IMR-90 (cell line): ENCODE measurements at regions not wholly inside any gene's neighbourhood (a gene's known extent, or its start where the extent isn't known, plus 50 kb on each side); places are given as distances from the start of the nearest gene placed in this dataset.

Source experiments
- ATAC-seq: fragments of 200-7000 bp; cut with Tn5 transposase; 2 replicates; pipeline ENCODE4 v1.9.1; 2020; ENCODE audit warnings: low read depth, mild to moderate bottlenecking, moderate library complexity
- BruUV-seq: library from RNA; stranded (reverse); fragments of 400-500 nt; replicated peaks from 2 replicates; lab custom pipeline; 2021; lab: Mats Ljungman, UMichigan
- CTCF ChIA-PET: fragments of 300-600 bp; formaldehyde crosslinking; extraction: SDS; loops from one replicate; lab custom pipeline; 2021; ENCODE audit warnings: antibody characterized with exemption; lab: Yijun Ruan, JAX
- POLR2A ChIA-PET: fragments of 300-600 bp; sonication (Branson Sonifier 250); formaldehyde crosslinking; loops from one replicate; lab custom pipeline; 2022; ENCODE audit warnings: antibody characterized with exemption; ENCODE audit not compliant: unreplicated experiment; lab: Charles Lee
- DNase-seq: peaks from one replicate; pipeline ENCODE4 v3.0.0; 2013
- H2AFZ ChIP-seq: replicated peaks from 2 replicates; pipeline ENCODE3; 2013; ENCODE audit warnings: low read length, mild to moderate bottlenecking; ENCODE audit not compliant: poor library complexity
- H2AK5ac ChIP-seq: 2 replicates; pipeline ENCODE4 v1.6.1; 2013; ENCODE audit warnings: low read depth, low read length, inconsistent platforms
- H2AK9ac ChIP-seq: replicated peaks from 2 replicates; pipeline ENCODE3; 2013; ENCODE audit warnings: mild to moderate bottlenecking, low read depth, low read length, moderate library complexity; ENCODE audit not compliant: poor library complexity
- H2BK120ac ChIP-seq: 2 replicates; pipeline ENCODE4 v1.6.1; 2013; ENCODE audit warnings: low read depth, low read length, inconsistent platforms
- H2BK15ac ChIP-seq: 3 replicates; pipeline ENCODE4 v1.6.1; 2013; ENCODE audit warnings: low read depth, low read length, inconsistent platforms
- H2BK20ac ChIP-seq: 2 replicates; pipeline ENCODE4 v1.6.1; 2013; ENCODE audit warnings: low read depth, mild to moderate bottlenecking, inconsistent platforms, low read length, moderate library complexity
- H2BK5ac ChIP-seq: 2 replicates; pipeline ENCODE4 v1.6.1; 2013; ENCODE audit warnings: mild to moderate bottlenecking, low read depth, low read length, inconsistent platforms; ENCODE audit not compliant: poor library complexity, severe bottlenecking
- H3K14ac ChIP-seq: replicated peaks from 2 replicates; pipeline ENCODE4 v1.6.1; 2013; ENCODE audit warnings: low read depth, low read length, inconsistent platforms
- H3K18ac ChIP-seq: 2 replicates; pipeline ENCODE4 v1.6.1; 2013; ENCODE audit warnings: low read depth, low read length, control low read depth
- H3K23ac ChIP-seq: 2 replicates; pipeline ENCODE4 v1.6.1; 2013; ENCODE audit warnings: low read depth, low read length, inconsistent platforms
- H3K27ac ChIP-seq: 2 replicates; pipeline ENCODE4 v1.5.1; 2013; ENCODE audit warnings: mild to moderate bottlenecking, control low read depth, low read length; ENCODE audit not compliant: insufficient read depth
- H3K27me3 ChIP-seq: 2 replicates; pipeline ENCODE4 v1.6.1; 2013; ENCODE audit warnings: low read length; ENCODE audit not compliant: control insufficient read depth, insufficient read depth
- H3K36me3 ChIP-seq: 2 replicates; pipeline ENCODE4 v1.6.1; 2013; ENCODE audit warnings: low read length, mixed read lengths; ENCODE audit not compliant: control insufficient read depth, insufficient read depth
- H3K4ac ChIP-seq: 2 replicates; pipeline ENCODE4 v1.6.1; 2013; ENCODE audit warnings: low read depth, low read length, inconsistent platforms
- H3K4me1 ChIP-seq: 2 replicates; pipeline ENCODE4 v1.6.1; 2013; ENCODE audit warnings: low read length, mixed read lengths; ENCODE audit not compliant: control insufficient read depth, insufficient read depth
- H3K4me2 ChIP-seq: 2 replicates; pipeline ENCODE4 v1.6.1; 2013; ENCODE audit warnings: low read depth, mild to moderate bottlenecking, control low read depth, low read length, moderate library complexity
- H3K4me3 ChIP-seq: 2 replicates; pipeline ENCODE4 v1.5.1; 2013; ENCODE audit warnings: low read depth, mild to moderate bottlenecking, control low read depth, low read length, moderate library complexity; ENCODE audit not compliant: insufficient read depth
- H3K56ac ChIP-seq: 2 replicates; pipeline ENCODE4 v1.6.1; 2013; ENCODE audit warnings: low read length, inconsistent platforms; ENCODE audit not compliant: insufficient read depth; ENCODE audit errors: extremely low read depth
- H3K79me1 ChIP-seq, 2 experiments: 2 replicates each; pipeline ENCODE4 v1.6.1; 2013; ENCODE audit warnings: low read length in 2 of 2, inconsistent platforms in 1 of 2, low read depth in 1 of 2
- H3K9ac ChIP-seq: 2 replicates; pipeline ENCODE4 v1.6.1; 2013; ENCODE audit warnings: low read depth, low read length, control low read depth
- H3K9me1 ChIP-seq: 2 replicates; pipeline ENCODE4 v1.6.1; 2013; ENCODE audit warnings: low read length, inconsistent platforms; ENCODE audit not compliant: insufficient read depth
- H3K9me3 ChIP-seq: 2 replicates; pipeline ENCODE4 v1.6.1; 2013; ENCODE audit warnings: low read length; ENCODE audit not compliant: control insufficient read depth, insufficient read depth
- H4K20me1 ChIP-seq: 2 replicates; pipeline ENCODE4 v1.6.1; 2013; ENCODE audit warnings: low read length, inconsistent platforms; ENCODE audit not compliant: insufficient read depth
- H4K5ac ChIP-seq: 2 replicates; pipeline ENCODE4 v1.6.1; 2013; ENCODE audit warnings: mild to moderate bottlenecking, low read depth, low read length, control low read depth
- H4K8ac ChIP-seq, 2 experiments: 2 replicates each; pipeline ENCODE4 v1.6.1; 2013; ENCODE audit warnings: low read depth in 2 of 2, low read length in 2 of 2, control low read depth in 1 of 2, inconsistent platforms in 1 of 2
- H4K91ac ChIP-seq: 2 replicates; pipeline ENCODE4 v1.6.1; 2013; ENCODE audit warnings: low read depth, low read length, inconsistent platforms; ENCODE audit not compliant: insufficient read depth
- BHLHE40 ChIP-seq: fragments of 150-350 bp; IDR thresholded peaks from 2 replicates; pipeline ENCODE4 v1.6.1; 2016; ENCODE audit warnings: mild to moderate bottlenecking, low read depth, low read length
- MAFK ChIP-seq: IDR thresholded peaks from 2 replicates; pipeline ENCODE4 v1.6.1; 2012; ENCODE audit warnings: low read depth, low read length, improper control_type of control experiment
- NFE2L2 ChIP-seq: fragments of 150-350 bp; IDR thresholded peaks from 2 replicates; pipeline ENCODE4 v1.6.1; 2016; ENCODE audit warnings: low read depth, mild to moderate bottlenecking, low read length
- POLR2A ChIP-seq: IDR thresholded peaks from 2 replicates; pipeline ENCODE4 v1.6.1; 2012; ENCODE audit warnings: mild to moderate bottlenecking, low read depth, low read length
- SMC3 ChIP-seq: fragments of 150-350 bp; IDR thresholded peaks from 2 replicates; pipeline ENCODE4 v1.6.1; 2016; ENCODE audit warnings: low read depth, mild to moderate bottlenecking, antibody characterized with exemption, low read length, moderate library complexity
- WGBS, 2 experiments: methylation state at CpG; one replicate each; pipeline versions ENCODE4 v1.1.5 to v1.1.7; 2013; ENCODE audit warnings: missing lambda C conversion rate in 2 of 2; ENCODE audit not compliant: insufficient read length in 1 of 2; ENCODE audit errors: extremely low coverage in 2 of 2; 5-methylcytosine and 5-hydroxymethylcytosine counted together
- dilution Hi-C: fragments of 300-500 bp; cut with HindIII; formaldehyde crosslinking; loops from one replicate; pipeline ENCODE4 v1.14.3; 2018; ENCODE audit warnings: low sequenced_read_pairs; ENCODE audit not compliant: unreplicated experiment
- in situ Hi-C: fragments of 300-500 bp; cut with MboI; formaldehyde crosslinking; loops from 3 replicates; pipeline ENCODE4 v1.14.3; 2019; ENCODE audit warnings: low sequenced_read_pairs, inconsistent platforms, mixed read lengths
- intact Hi-C: fragments of 100-400 bp; cut with micrococcal nuclease; formaldehyde crosslinking; loops from 2 replicates; pipeline ENCODE4 v1.10.0; 2022
- TF ChIP-seq, protein P1 (sequence below): fragments of 150-350 bp; IDR thresholded peaks from 2 replicates; pipeline ENCODE4 v1.6.1; 2017; ENCODE audit warnings: mild to moderate bottlenecking, antibody characterized with exemption, low read length, low read depth
- TF ChIP-seq, protein P2 (sequence below): fragments of 150-350 bp; IDR thresholded peaks from 2 replicates; pipeline ENCODE4 v1.6.1; 2016; ENCODE audit warnings: low read depth, mild to moderate bottlenecking, low read length, moderate library complexity, borderline replicate concordance

DNA sequence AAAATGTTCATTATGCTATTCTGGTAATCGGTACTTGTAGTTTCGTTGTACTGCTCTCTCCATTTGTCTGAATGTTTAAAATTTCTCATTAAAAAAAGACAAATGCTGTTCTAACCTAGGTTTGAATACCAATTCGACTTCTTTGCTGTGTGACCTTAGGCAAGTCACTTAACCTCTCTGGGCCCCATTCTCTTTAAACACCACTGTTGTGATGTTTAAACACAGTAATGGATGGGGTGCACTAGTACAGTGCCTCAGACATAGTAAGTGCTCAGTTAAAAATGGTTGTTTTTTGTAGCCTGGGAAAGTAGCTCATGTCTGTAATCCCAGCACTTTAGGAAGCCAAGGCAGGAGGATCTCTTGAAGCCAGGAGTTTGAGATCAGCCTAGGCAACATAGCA is 138.5 kb downstream of the MRPL14 start:
- Histone ChIP-seq H4K91ac (no peak overlapping the region), H3K9me1 (peaks cover 15% of the 10 kb centered on the region), H3K56ac (no peak overlapping the region), H3K18ac (no peak overlapping the region), H2BK20ac (peak overlapping the region; percentile 88; the same call in 1 of the 2 replicates), H3K4me3 (no peak overlapping the region), H2BK15ac (no peak overlapping the region), H3K9me3 (no peaks in the 10 kb centered on the region), H3K9ac (no peak overlapping the region), H4K20me1 (no peaks in the 10 kb centered on the region), H2AK5ac (no peak overlapping the region), H3K4ac (no peak overlapping the region), H3K27ac (no peak overlapping the region), H3K27me3 (peaks cover 9% of the 10 kb centered on the region), H3K79me1 (no peaks in the 10 kb centered on the region), H2AK9ac (no peak overlapping the region), H2BK120ac (peak overlapping the region; percentile 90; the same call in 1 of the 2 replicates), H2BK5ac (no peak overlapping the region), H3K14ac (no peak overlapping the region), H3K23ac (no peak overlapping the region), H2AFZ (no peak overlapping the region), H4K5ac (no peak overlapping the region), H3K4me2 (no peak overlapping the region), H4K8ac (no peak overlapping the region), H3K4me1 (peaks cover 20% of the 10 kb centered on the region), H3K36me3 (no peaks in the 10 kb centered on the region)
- no peak for TF ChIP-seq POLR2A
- no peak for TF ChIP-seq NFE2L2
- TF ChIP-seq, protein P1, sequence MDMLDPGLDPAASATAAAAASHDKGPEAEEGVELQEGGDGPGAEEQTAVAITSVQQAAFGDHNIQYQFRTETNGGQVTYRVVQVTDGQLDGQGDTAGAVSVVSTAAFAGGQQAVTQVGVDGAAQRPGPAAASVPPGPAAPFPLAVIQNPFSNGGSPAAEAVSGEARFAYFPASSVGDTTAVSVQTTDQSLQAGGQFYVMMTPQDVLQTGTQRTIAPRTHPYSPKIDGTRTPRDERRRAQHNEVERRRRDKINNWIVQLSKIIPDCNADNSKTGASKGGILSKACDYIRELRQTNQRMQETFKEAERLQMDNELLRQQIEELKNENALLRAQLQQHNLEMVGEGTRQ = no peak
- TF ChIP-seq MAFK = no peak
- TF ChIP-seq BHLHE40 = no peak
- TF ChIP-seq, protein P2, sequence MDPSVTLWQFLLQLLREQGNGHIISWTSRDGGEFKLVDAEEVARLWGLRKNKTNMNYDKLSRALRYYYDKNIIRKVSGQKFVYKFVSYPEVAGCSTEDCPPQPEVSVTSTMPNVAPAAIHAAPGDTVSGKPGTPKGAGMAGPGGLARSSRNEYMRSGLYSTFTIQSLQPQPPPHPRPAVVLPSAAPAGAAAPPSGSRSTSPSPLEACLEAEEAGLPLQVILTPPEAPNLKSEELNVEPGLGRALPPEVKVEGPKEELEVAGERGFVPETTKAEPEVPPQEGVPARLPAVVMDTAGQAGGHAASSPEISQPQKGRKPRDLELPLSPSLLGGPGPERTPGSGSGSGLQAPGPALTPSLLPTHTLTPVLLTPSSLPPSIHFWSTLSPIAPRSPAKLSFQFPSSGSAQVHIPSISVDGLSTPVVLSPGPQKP = no peak
- no peak for TF ChIP-seq SMC3
- POLR2A ChIA-PET = no interaction called here
- no peak for ATAC-seq
- CTCF ChIA-PET = no interaction called here
- BruUV-seq = no TSS peak
- no peak for DNase-seq
- WGBS, 2 experiments = no CpG with 5 or more reads among the region's 3 CpGs
- dilution Hi-C loops (no loop called here), in situ Hi-C loops (no loop called here), intact Hi-C loops (no loop called here)
